ENCODE measurements at regions not wholly inside any gene's neighbourhood (a gene's known extent, or its start where the extent isn't known, plus 50 kb on each side); places are given as distances from the start of the nearest gene placed in this dataset.

GRCh38 chr5:56343988-56344387 lies 110.9 kb upstream of the ANKRD55 start:
- WGBS (ENCODE audit: insufficient coverage): no CpG with 5 or more reads among the region's 2 CpGs
- Histone ChIP-seq H3K9ac (ENCODE audit: insufficient read depth, low read length, poor library complexity, severe bottlenecking) (no peak overlapping the region), H4K20me1 (ENCODE audit: insufficient read depth, low read length) (no peaks in the 10 kb centered on the region), H3K27me3 (ENCODE audit: control insufficient read depth in 2 of 2, insufficient read depth in 2 of 2, low read length in 2 of 2) (no peaks in the 10 kb centered on the region), H3K27ac (ENCODE audit: low read depth in 1 of 2, low read length in 2 of 2) (no peak overlapping the region), H3K79me2 (ENCODE audit: insufficient read depth, low read length) (no peaks in the 10 kb centered on the region), H2AFZ (ENCODE audit: insufficient read depth, low read depth, low read length, poor library complexity, severe bottlenecking) (no peak overlapping the region), H3K36me3 (replicated peaks in 1 of 2; ENCODE audit: control insufficient read depth in 1 of 2, insufficient read depth in 2 of 2, low read length in 2 of 2) (no peaks in the 10 kb centered on the region), H3K4me2 (replicated peaks; ENCODE audit: extremely low read depth, low read length, poor library complexity, severe bottlenecking) (no peak overlapping the region), H3K9me3 (replicated peaks in 1 of 2; ENCODE audit: control insufficient read depth in 1 of 2, insufficient read depth in 1 of 2, low read length in 2 of 2) (no peaks in the 10 kb centered on the region), H3K4me1 (ENCODE audit: control insufficient read depth in 1 of 2, insufficient read depth in 2 of 2, low read length in 2 of 2) (peaks cover 11 to 13% of the 10 kb centered on the region in 2 donors), H3K4me3 (replicated peaks in 1 of 3; ENCODE audit: low read depth in 2 of 3, low read length in 3 of 3) (no peak overlapping the region)
- Mint-ChIP-seq H3K9me3 (peaks cover 0 to 11% (median 5%) of the 10 kb centered on the region in 7 donors), H3K4me3 (no peak overlapping the region), H3K4me1 (peaks cover 14% of the 10 kb centered on the region), H3K36me3 (no peaks in the 10 kb centered on the region), H3K27ac (no peak overlapping the region), H3K27me3 (ENCODE audit: low read depth in 3 of 3) (no peaks in the 10 kb centered on the region)
- no peak for TF ChIP-seq CTCF (IDR thresholded peaks at IDR 0.05)
- DNase-seq: no peak
- intact Hi-C loops (cut with micrococcal nuclease): no loop called here

GRCh38 chr5:56342616-56343015 lies 109.5 kb upstream of the ANKRD55 start:
- Histone ChIP-seq H3K27me3 (ENCODE audit: control insufficient read depth in 2 of 2, insufficient read depth in 2 of 2, low read length in 2 of 2) (no peaks in the 10 kb centered on the region), H3K9me3 (replicated peaks in 1 of 2; ENCODE audit: control insufficient read depth in 1 of 2, insufficient read depth in 1 of 2, low read length in 2 of 2) (peaks cover 0 to 3% of the 10 kb centered on the region in 2 donors), H4K20me1 (ENCODE audit: insufficient read depth, low read length) (no peaks in the 10 kb centered on the region), H3K27ac (ENCODE audit: low read depth in 1 of 2, low read length in 2 of 2) (no peak overlapping the region), H3K36me3 (replicated peaks in 1 of 2; ENCODE audit: control insufficient read depth in 1 of 2, insufficient read depth in 2 of 2, low read length in 2 of 2) (no peaks in the 10 kb centered on the region), H2AFZ (ENCODE audit: insufficient read depth, low read depth, low read length, poor library complexity, severe bottlenecking) (peak overlapping the region; percentile 15), H3K4me3 (replicated peaks in 1 of 3; ENCODE audit: low read depth in 2 of 3, low read length in 3 of 3) (no peak overlapping the region), H3K9ac (ENCODE audit: insufficient read depth, low read length, poor library complexity, severe bottlenecking) (no peak overlapping the region), H3K4me1 (ENCODE audit: control insufficient read depth in 1 of 2, insufficient read depth in 2 of 2, low read length in 2 of 2) (peaks cover 10 to 11% of the 10 kb centered on the region in 2 donors), H3K4me2 (replicated peaks; ENCODE audit: extremely low read depth, low read length, poor library complexity, severe bottlenecking) (no peak overlapping the region), H3K79me2 (ENCODE audit: insufficient read depth, low read length) (no peaks in the 10 kb centered on the region)
- no peak for DNase-seq
- H3K9me3 Mint-ChIP-seq: peaks cover 4 to 21% (median 11%) of the 10 kb centered on the region in 7 donors
- peaks cover 0 to 1% (median 0%) of the 10 kb centered on the region in 3 donors for H3K27me3 Mint-ChIP-seq (ENCODE audit: low read depth in 3 of 3)
- H3K4me3 Mint-ChIP-seq: no peak overlapping the region
- WGBS (ENCODE audit: insufficient coverage): 100% methylated on average over 1 of the region's 3 CpGs
- TF ChIP-seq CTCF (IDR thresholded peaks at IDR 0.05): no peak
- no peaks in the 10 kb centered on the region for H3K36me3 Mint-ChIP-seq
- intact Hi-C loops (cut with micrococcal nuclease): no loop called here
- H3K27ac Mint-ChIP-seq: no peak overlapping the region
- peaks cover 13% of the 10 kb centered on the region for H3K4me1 Mint-ChIP-seq
